ENCODE measurements at regions not wholly inside any gene's neighbourhood (a gene's known extent, or its start where the extent isn't known, plus 50 kb on each side); places are given as distances from the start of the nearest gene placed in this dataset.
A peak's percentile ranks its signal among the peaks of the same experiment; 100 is the strongest.
"Not testable (repeated sequence)": the region's sequence is repeated elsewhere in the genome, so short reads cannot be mapped to it uniquely, and the experiment has no call there.

DNA sequence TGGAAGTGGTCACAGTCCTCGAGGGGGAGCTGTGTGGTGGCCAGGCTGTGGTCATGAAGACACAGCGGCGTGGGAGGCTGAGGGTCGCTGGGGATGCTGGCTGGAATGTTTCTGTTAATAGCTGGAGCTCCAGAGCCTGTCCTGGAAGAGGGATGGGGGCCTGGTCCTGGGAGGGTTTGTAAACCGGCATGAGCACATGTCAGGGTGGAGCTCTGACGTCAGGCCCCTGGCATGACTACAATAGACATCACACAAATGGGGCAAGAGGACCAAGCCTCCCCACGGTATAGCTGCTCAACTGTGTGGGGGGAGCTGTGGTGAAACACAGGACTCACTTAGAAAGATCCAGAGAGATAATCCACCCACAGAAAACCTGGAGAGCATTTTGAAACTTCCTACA is 121.4 kb upstream of the FAM20C start:
- H3K27ac ChIP-seq: peak overlapping the region in 1 of 12 donors; percentile 38

DNA sequence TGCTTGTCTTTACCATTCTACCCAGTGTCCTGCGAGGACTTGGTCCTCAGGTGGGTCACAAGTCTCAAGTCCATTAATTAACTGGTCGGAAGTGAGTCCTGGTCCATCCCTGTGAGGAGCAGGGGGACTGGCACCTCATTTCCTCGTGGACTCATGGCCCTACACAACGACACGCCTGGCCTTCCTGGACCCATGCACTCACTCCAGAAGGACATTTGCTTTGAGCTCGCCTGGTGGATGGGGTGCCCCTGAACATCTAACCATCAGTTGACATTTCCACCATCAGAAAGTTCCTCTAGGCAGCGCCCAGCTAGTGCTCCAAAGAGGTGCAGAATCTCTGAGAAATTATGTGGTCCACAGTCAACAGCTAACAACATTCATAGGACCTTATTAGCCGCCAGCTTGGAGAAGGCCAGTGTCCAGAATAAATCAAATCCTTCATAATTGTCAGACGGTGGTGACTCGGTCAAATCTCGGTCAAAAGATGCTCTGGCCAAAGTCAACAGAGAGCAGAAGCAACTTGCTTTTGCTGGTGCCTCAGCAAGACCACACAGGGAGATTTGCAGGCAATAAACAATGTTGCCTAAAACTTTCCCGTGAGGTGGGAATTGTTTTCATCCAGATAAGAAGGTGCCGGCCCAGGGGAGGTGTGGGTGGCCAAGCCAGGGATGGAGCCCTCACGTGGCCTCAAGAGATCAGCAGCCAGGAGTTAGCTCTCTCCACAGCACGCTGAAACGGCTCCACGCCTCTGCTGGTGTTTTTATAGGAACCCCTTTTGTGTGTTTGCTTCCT is 119.9 kb upstream of the FAM20C start:
- H3K4me1 ChIP-seq; DNase-seq; H3K36me3 ChIP-seq; H3K27ac ChIP-seq; H3K27me3 ChIP-seq; H3K9me3 ChIP-seq; H3K4me3 ChIP-seq; intact Hi-C loops (cut with DNase I): not testable (repeated sequence)
- 69 to 76% (median 74%) methylated on average over 13 to 17 of the region's 17 CpGs for WGBS, 4 donors
- peak in 2 of 4 donors; percentile 31 to 40 for ATAC-seq

More for the DNA sequence above, 121.4 kb upstream of the FAM20C start:
- H3K4me3 ChIP-seq; H3K36me3 ChIP-seq; H3K9me3 ChIP-seq; H3K4me1 ChIP-seq; intact Hi-C loops (cut with DNase I); H3K27me3 ChIP-seq: not testable (repeated sequence)
- peak in 3 of 5 donors; percentile 29 to 80 (median 75) for DNase-seq
- ATAC-seq: peak; percentile 3 to 81 (median 68)
- WGBS, 4 donors: 42 to 64% (median 54%) methylated on average over 5 to 7 of the region's 7 CpGs

DNA sequence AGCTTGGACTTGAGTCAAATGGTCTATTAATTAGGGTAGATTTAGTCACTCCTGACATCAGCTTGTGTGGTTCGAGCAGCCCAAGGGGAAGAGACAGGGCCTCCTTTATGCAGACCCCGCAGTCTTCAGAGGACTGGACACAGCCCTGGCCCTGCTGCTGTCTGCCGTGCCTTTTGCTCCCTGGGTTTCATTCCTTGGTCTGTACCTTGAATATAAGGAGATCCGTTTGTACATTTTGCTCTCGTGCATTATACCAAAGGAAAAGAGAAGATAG is 119.4 kb upstream of the FAM20C start:
- DNase-seq; H3K9me3 ChIP-seq; H3K27ac ChIP-seq; H3K4me3 ChIP-seq; intact Hi-C loops (cut with DNase I); H3K27me3 ChIP-seq; H3K4me1 ChIP-seq; ATAC-seq; H3K36me3 ChIP-seq: not testable (repeated sequence)
- WGBS, 4 donors: 63 to 93% (median 77%) methylated on average over 1 of the region's 5 CpGs; no CpG with 5 or more reads in 1 of the 4 donors

DNA sequence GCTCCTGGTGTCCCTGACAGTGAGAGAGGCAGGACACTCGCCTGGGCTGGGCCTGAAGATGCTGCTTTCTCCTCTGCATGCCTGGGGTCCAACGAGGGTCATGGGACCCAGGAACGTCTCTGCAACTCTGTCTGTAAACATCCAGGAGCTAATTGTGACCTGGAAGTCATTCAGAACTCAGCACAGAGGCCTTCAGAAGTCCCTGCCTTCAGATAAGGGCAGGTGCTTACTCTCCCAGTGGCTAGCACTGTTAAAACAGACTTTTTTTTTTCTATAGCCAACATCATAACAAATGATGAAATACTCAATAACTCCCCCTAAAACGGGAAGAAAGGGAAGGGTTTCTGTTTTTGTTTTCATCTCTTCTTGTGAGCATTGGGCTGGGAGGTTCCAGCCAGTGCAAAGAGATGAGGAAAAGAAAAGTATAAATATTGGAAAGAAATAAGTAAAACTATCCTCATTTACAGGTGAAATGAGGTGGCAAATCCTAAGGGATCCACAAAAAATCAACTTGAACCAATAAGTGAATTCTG is 118.3 kb upstream of the FAM20C start:
- DNase-seq; intact Hi-C loops (cut with DNase I): not testable (repeated sequence)
- WGBS, 4 donors: 43 to 66% (median 57%) methylated on average over 4 of the region's 4 CpGs

DNA sequence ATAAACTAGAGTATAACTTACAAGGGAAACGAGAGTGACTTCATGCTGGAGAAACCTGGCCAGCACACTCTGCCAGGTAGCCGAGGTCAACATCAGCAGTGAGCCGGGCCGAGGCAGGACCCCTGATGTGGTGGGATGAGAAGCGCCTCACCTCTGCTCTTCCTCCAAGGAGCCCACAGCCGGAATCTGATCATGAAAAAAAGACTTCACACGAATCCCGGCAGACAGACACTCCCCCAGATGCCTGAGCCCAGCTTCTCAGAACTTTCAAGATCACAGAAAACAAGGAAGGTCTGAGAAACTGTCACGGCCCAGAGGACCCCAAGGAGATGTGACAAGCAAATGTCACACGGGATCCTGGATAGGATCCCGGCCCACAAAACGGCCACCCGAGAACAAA is 116.9 kb upstream of the FAM20C start:
- H3K9me3 ChIP-seq; ATAC-seq; H3K4me3 ChIP-seq; H3K27me3 ChIP-seq; DNase-seq; H3K36me3 ChIP-seq; H3K4me1 ChIP-seq; H3K27ac ChIP-seq; intact Hi-C loops (cut with DNase I): not testable (repeated sequence)
- WGBS, 4 donors: 71 to 79% (median 77%) methylated on average over 13 of the region's 13 CpGs

More for the DNA sequence above, 118.3 kb upstream of the FAM20C start:
- not testable (repeated sequence) for ATAC-seq, H3K4me3 ChIP-seq, H3K4me1 ChIP-seq, H3K36me3 ChIP-seq, H3K27ac ChIP-seq, H3K27me3 ChIP-seq, H3K9me3 ChIP-seq

DNA sequence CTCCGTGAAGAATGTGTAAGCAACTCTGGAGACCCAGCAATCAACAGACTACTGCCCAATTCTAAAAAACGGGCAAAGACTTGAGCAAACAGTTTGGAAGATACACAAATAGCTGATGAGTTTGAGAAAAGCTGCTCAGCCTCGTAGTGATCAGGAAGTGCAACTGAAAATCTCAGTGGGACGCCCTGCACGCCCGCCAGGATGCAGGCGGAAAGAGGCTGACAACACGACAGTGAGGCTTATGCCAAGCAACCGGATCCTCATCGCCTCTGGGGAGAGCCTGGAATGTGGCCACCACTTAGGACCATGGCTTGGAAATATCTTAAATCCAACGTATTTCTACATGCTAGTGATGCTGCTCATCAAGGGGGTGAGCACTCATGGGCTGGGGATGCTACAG is 116.2 kb upstream of the FAM20C start:
- H3K36me3 ChIP-seq; intact Hi-C loops (cut with DNase I); H3K9me3 ChIP-seq; H3K4me1 ChIP-seq; H3K27me3 ChIP-seq; DNase-seq; H3K27ac ChIP-seq; ATAC-seq; H3K4me3 ChIP-seq: not testable (repeated sequence)
- WGBS, 4 donors: 49 to 82% methylated on average over 6 to 8 of the region's 11 CpGs; no CpG with 5 or more reads in 2 of the 4 donors

DNA sequence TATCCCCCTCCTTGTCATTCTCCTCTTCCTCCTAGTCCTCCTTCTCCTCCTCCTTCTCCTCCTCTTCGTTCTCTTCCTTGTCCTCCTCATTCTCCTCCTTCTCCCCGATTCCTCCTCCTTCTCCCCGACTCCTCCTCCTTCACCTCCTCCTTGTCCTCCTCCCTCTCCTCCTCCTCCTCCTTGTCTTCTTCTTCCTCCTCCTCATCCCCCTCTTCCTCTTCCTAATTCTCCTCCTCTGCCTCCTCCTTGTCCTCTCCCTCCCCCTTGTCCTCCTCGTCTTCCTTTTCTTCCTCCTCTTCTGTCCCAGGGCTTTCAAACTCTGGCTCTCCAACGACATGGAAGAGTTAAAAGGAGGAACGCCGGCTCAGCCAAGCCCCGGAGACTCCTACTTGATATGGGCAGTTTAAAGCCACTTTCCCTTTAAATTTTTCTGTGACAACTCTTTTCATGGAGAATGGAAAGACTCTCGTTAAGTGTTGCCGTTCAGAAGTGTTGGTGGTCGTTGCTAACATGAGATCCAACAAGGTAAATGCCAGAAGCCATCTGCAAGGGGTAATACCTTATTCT is 115.5 kb upstream of the FAM20C start:
- H3K4me3 ChIP-seq; H3K9me3 ChIP-seq; H3K4me1 ChIP-seq; intact Hi-C loops (cut with DNase I); DNase-seq; H3K36me3 ChIP-seq; H3K27me3 ChIP-seq; H3K27ac ChIP-seq; ATAC-seq: not testable (repeated sequence)
- WGBS, 4 donors: 26 to 43% (median 36%) methylated on average over 7 to 11 of the region's 11 CpGs

DNA sequence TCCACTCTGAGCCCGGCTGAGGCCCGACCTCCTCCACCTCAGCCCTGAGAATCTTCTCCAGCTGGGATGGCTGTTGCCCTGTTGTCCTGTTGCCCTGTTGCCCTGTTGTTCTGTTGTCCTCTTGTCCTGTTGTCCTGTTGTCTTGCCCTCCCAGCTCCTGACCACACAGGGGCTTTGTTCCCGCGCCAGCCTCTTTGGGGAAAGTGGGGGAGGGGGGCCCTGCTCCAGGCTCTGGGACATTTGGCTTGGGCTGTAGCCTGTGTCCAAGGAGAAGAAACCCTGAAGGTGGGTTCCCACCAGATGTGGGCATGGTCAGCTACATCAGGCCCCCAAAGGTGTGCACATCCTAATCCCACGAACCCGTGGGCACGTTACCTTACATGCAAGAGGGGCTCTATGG is 113.5 kb upstream of the FAM20C start:
- WGBS, 4 donors: 84 to 100% (median 95%) methylated on average over 5 to 6 of the region's 7 CpGs
- intact Hi-C loops (cut with DNase I); ATAC-seq; H3K4me3 ChIP-seq; H3K9me3 ChIP-seq; DNase-seq; H3K4me1 ChIP-seq; H3K27ac ChIP-seq; H3K36me3 ChIP-seq; H3K27me3 ChIP-seq: not testable (repeated sequence)

DNA sequence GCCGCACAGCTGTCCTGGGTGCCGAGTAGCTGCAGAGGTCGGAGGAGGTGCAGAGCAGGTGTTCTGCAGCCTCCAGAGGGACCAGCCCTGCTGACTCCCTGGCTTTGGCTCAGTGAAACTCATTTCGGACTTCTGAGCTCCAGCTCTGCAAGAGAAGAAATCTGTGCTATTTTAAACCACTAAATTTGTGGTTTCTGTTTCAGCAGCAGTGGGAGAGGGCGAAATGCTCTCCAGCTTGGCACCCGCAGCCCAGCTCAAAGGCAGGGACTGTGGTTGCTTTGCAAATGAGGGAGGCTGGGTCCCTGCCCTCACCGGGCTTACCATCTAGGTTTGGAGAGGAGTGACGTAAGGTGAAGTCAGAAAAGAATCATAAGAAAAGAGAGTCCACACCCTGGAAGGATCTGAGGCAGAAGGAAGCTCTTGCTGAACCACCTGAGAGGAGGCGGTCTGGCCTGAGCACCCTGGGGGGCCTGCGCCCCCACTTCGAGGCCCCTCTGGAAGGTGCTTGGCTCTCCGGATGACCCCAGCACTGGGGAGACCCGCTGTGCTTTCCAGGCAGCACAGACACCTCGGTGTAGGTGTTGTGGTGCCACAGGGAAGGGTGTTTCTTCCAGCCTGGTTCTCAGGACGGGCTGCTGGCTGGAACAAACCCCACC is 112.8 kb upstream of the FAM20C start:
- WGBS, 4 donors: 66 to 82% (median 74%) methylated on average over 4 to 14 of the region's 15 CpGs
- DNase-seq: not testable (repeated sequence)

More for the DNA sequence above, 112.8 kb upstream of the FAM20C start:
- H3K27ac ChIP-seq; H3K9me3 ChIP-seq; H3K27me3 ChIP-seq; ATAC-seq; intact Hi-C loops (cut with DNase I); H3K4me3 ChIP-seq; H3K36me3 ChIP-seq; H3K4me1 ChIP-seq: not testable (repeated sequence)
